HEK293T (cell line): ENCODE measurements at regions not wholly inside any gene's neighbourhood (a gene's known extent, or its start where the extent isn't known, plus 50 kb on each side); places are given as distances from the start of the nearest gene placed in this dataset.

Source experiments
- ARNT ChIP-seq: fragments of 450-650 bp; IDR thresholded peaks from 2 replicates; pipeline ENCODE4 v1.6.1; 2017; ENCODE audit warnings: mild to moderate bottlenecking
- CTBP1 ChIP-seq: fragments of 450-650 bp; IDR thresholded peaks from 2 replicates; pipeline ENCODE4 v1.6.1; 2016; ENCODE audit warnings: borderline replicate concordance
- FOXM1 ChIP-seq: fragments of 450-650 bp; IDR thresholded peaks from 2 replicates; pipeline ENCODE4 v1.6.1; 2017; ENCODE audit warnings: mild to moderate bottlenecking, borderline replicate concordance
- LEF1 ChIP-seq: fragments of 450-650 bp; IDR thresholded peaks from 2 replicates; pipeline ENCODE4 v1.6.1; 2017; ENCODE audit warnings: mild to moderate bottlenecking, borderline replicate concordance
- SUZ12 ChIP-seq: fragments of 450-650 bp; IDR thresholded peaks from 2 replicates; pipeline ENCODE4 v1.6.1; 2016; ENCODE audit warnings: mild to moderate bottlenecking

DNA sequence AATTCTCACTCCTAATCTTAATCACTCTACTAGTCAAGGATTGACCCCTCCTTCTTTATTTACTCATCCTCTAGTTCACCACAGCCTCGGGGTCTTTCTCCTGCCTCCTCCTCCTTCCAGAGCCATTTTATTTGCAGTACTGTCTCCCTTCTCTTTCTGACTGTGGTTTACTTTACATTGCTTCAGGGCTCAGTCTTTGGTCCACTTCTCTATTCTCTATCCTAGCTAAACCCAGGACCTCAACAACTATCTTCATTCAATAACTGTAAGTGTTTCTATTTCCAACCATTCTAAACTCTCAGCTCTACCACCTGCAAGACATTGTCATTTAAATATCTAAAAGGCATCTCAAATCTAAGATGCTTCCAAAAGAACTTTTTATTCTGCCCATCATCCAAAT, 493.8 kb downstream of the TTLL7 start:
- no peak for TF ChIP-seq SUZ12
- no peak for TF ChIP-seq ARNT
- no peak for TF ChIP-seq FOXM1
- no peak for TF ChIP-seq CTBP1
- no peak for TF ChIP-seq LEF1
